Fibroblast of lung (primary cell): ENCODE measurements at regions not wholly inside any gene's neighbourhood (a gene's known extent, or its start where the extent isn't known, plus 50 kb on each side); places are given as distances from the start of the nearest gene placed in this dataset.
A peak's percentile ranks its signal among the peaks of the same experiment; 100 is the strongest.

ENCODE experiments used
- DNase-seq, 2 donors: peaks; one replicate each; pipeline versions ENCODE4 v3.0.0 to v3.0.0-alpha.2; 2010; ENCODE audit warnings: low read depth in 2 of 2
- H2AFZ ChIP-seq: 2 replicates; pipeline ENCODE4 v1.5.1; 2012; ENCODE audit warnings: low read length, control low read depth, inconsistent platforms
- H3K27ac ChIP-seq: 2 replicates; pipeline ENCODE4 v1.5.1; 2011; ENCODE audit warnings: low read length, control low read depth; ENCODE audit not compliant: insufficient read depth
- H3K27me3 ChIP-seq: 2 replicates; pipeline ENCODE4 v1.5.1; 2011; ENCODE audit warnings: mild to moderate bottlenecking, low read length; ENCODE audit not compliant: control insufficient read depth, insufficient read depth
- H3K36me3 ChIP-seq: 2 replicates; pipeline ENCODE4 v1.5.1; 2011; ENCODE audit warnings: low read length; ENCODE audit not compliant: control insufficient read depth, insufficient read depth
- H3K4me1 ChIP-seq: 2 replicates; pipeline ENCODE4 v1.5.1; 2011; ENCODE audit warnings: low read length; ENCODE audit not compliant: control insufficient read depth, insufficient read depth; ENCODE audit errors: extremely low read depth
- H3K4me2 ChIP-seq: 2 replicates; pipeline ENCODE4 v1.5.1; 2011; ENCODE audit warnings: low read length, control low read depth; ENCODE audit not compliant: insufficient read depth; ENCODE audit errors: extremely low read depth
- H3K4me3 ChIP-seq, 4 experiments: fragments of 200-600 bp in 1 of 4; sonication (generic) in 1 of 4; replicated peaks in 1 of 4; 2 replicates each; pipeline ENCODE4 v1.5.1; 2011 to 2016; ENCODE audit warnings: low read length in 4 of 4, low read depth in 3 of 4, mild to moderate bottlenecking in 3 of 4, control low read depth in 2 of 4, inconsistent platforms in 1 of 4, mixed read lengths in 1 of 4; ENCODE audit not compliant: insufficient read depth in 1 of 4; ENCODE audit errors: control extremely low read depth in 1 of 4
- H3K79me2 ChIP-seq: 2 replicates; pipeline ENCODE4 v1.5.1; 2012; ENCODE audit warnings: mild to moderate bottlenecking, low read length, inconsistent platforms; ENCODE audit not compliant: control insufficient read depth, insufficient read depth
- H3K9ac ChIP-seq: 2 replicates; pipeline ENCODE4 v1.5.1; 2011; ENCODE audit warnings: mild to moderate bottlenecking, low read length, control low read depth; ENCODE audit not compliant: insufficient read depth
- H3K9me3 ChIP-seq: 2 replicates; pipeline ENCODE4 v1.5.1; 2012; ENCODE audit warnings: low read depth, low read length; ENCODE audit not compliant: control insufficient read depth, insufficient read depth
- H4K20me1 ChIP-seq: 2 replicates; pipeline ENCODE4 v1.5.1; 2011; ENCODE audit warnings: low read length; ENCODE audit not compliant: control insufficient read depth, insufficient read depth; ENCODE audit errors: extremely low read depth
- EZH2 ChIP-seq: IDR thresholded peaks from 2 replicates; pipeline ENCODE4 v1.5.1; 2012; ENCODE audit warnings: low read length, control low read depth, mild to moderate bottlenecking; ENCODE audit errors: missing control alignments
- TF ChIP-seq, protein P1 (sequence below), 2 donors: IDR thresholded peaks in 1 of 2; conservative IDR thresholded peaks in 1 of 2; 1 replicate in 1 of 2; 2 replicates in 1 of 2; pipeline ENCODE4 v1.5.1; 2011 to 2012; ENCODE audit warnings: low read length in 2 of 2, control low read depth in 1 of 2, inconsistent platforms in 1 of 2, low read depth in 1 of 2, mild to moderate bottlenecking in 1 of 2

DNA sequence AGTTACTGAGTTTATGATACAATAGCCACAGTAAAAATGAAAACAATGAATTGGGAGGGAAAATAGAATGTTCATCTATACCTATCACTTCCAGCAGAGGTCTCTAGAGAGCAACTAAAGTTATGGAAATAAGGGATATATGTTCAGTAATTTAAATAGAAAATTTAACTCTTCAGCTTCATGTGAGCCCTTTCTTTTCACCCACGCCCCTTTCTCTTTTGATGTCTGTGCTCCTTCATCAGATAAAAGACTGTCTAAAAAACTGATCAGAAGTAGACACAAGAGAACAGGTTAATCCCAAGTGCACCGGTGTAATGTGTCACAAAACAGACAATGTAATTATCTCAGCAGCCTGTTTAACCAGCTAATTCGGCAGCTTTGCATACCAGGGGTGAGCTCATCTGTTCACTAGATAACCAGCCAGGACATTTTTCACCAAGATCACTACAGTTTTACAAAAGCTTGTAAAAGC, 238.5 kb upstream of the ERBB4 start:
- no peaks in the 10 kb centered on the region for H4K20me1 ChIP-seq
- H3K27ac ChIP-seq = no peak overlapping the region
- no peak overlapping the region for H3K9ac ChIP-seq
- peak overlapping the region; percentile 5 for H2AFZ ChIP-seq
- H3K27me3 ChIP-seq = no peaks in the 10 kb centered on the region
- DNase-seq = peak; percentile 41 to 53
- H3K9me3 ChIP-seq = no peaks in the 10 kb centered on the region
- H3K79me2 ChIP-seq = no peaks in the 10 kb centered on the region
- peak overlapping the region in 1 of 4 experiments; percentile 37 for H3K4me3 ChIP-seq
- H3K4me1 ChIP-seq = no peaks in the 10 kb centered on the region
- TF ChIP-seq, protein P1, sequence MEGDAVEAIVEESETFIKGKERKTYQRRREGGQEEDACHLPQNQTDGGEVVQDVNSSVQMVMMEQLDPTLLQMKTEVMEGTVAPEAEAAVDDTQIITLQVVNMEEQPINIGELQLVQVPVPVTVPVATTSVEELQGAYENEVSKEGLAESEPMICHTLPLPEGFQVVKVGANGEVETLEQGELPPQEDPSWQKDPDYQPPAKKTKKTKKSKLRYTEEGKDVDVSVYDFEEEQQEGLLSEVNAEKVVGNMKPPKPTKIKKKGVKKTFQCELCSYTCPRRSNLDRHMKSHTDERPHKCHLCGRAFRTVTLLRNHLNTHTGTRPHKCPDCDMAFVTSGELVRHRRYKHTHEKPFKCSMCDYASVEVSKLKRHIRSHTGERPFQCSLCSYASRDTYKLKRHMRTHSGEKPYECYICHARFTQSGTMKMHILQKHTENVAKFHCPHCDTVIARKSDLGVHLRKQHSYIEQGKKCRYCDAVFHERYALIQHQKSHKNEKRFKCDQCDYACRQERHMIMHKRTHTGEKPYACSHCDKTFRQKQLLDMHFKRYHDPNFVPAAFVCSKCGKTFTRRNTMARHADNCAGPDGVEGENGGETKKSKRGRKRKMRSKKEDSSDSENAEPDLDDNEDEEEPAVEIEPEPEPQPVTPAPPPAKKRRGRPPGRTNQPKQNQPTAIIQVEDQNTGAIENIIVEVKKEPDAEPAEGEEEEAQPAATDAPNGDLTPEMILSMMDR (conservative IDR thresholded peaks at IDR 0.05 in 1 of 2, IDR thresholded peaks at IDR 0.05 in 1 of 2; ENCODE audit: low read depth in 1 of 2, low read length in 2 of 2) = peak; percentile 24 to 55
- TF ChIP-seq EZH2 = no peak
- peak overlapping the region; percentile 44 for H3K4me2 ChIP-seq
- no peaks in the 10 kb centered on the region for H3K36me3 ChIP-seq

DNA sequence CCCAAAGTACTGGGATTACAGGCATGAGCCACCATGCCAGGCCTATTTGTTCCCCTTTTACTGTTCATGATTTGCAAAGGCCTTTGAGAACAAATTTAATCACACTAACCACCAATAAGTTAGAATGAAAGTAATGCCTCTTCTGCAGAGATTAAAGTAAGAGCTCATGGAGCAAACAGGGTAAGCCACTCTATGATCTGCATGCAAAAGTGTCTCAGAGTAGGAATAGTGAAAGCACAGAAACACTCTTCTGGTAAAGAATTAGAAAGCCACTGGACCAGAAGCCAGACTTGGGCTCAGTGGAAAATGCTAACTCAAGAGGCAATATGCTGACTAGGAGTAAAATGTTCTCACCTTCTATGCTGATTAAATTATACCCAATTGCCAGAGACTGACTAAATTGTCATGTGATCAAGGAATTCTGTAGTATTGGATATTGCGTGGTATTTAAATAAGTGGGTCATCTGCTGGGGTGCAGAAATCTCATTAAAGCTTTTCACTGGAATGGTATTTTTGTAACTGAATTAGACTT, 235.3 kb upstream of the ERBB4 start:
- TF ChIP-seq, protein P1 (conservative IDR thresholded peaks at IDR 0.05 in 1 of 2, IDR thresholded peaks at IDR 0.05 in 1 of 2; ENCODE audit: low read depth in 1 of 2, low read length in 2 of 2) = no peak
- Histone ChIP-seq H3K4me2 (no peak overlapping the region), H3K9ac (no peak overlapping the region), H3K36me3 (no peaks in the 10 kb centered on the region), H3K27me3 (no peaks in the 10 kb centered on the region), H3K27ac (no peak overlapping the region), H2AFZ (no peak overlapping the region), H3K4me3 (no peak overlapping the region), H4K20me1 (no peaks in the 10 kb centered on the region), H3K9me3 (no peaks in the 10 kb centered on the region), H3K4me1 (no peaks in the 10 kb centered on the region), H3K79me2 (no peaks in the 10 kb centered on the region)
- no peak for DNase-seq

DNA sequence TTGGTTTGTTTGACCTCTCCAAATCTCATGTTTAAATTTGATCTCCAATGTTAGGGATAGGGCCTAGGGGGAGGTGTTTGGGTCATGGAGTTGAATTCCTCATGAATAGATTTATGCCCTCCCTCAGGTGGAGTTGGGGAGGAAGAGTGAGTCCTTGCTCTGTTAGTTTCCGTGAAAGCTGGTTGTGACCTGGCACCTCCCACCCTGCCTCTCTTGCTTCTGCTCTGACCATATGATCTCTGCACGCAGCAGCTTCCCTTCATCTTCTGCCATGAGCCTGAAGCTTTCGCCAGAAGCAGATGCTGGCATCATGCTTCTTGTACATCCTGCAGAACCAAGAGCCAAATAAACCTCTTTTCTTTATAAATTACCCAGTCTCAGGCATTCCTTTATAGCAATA, 231.6 kb upstream of the ERBB4 start:
- Histone ChIP-seq H3K4me1 (no peaks in the 10 kb centered on the region), H4K20me1 (no peaks in the 10 kb centered on the region)
- DNase-seq = no peak

More for the DNA sequence above, 231.6 kb upstream of the ERBB4 start:
- Histone ChIP-seq H3K79me2 (no peaks in the 10 kb centered on the region), H3K27ac (no peak overlapping the region), H3K4me2 (no peak overlapping the region), H3K4me3 (no peak overlapping the region), H3K9me3 (no peaks in the 10 kb centered on the region), H2AFZ (peak overlapping the region; percentile 70), H3K27me3 (no peaks in the 10 kb centered on the region), H3K9ac (no peak overlapping the region), H3K36me3 (no peaks in the 10 kb centered on the region)
- no peak for TF ChIP-seq EZH2
- TF ChIP-seq, protein P1 (conservative IDR thresholded peaks at IDR 0.05 in 1 of 2, IDR thresholded peaks at IDR 0.05 in 1 of 2; ENCODE audit: low read depth in 1 of 2, low read length in 2 of 2) = no peak
